ENCODE measurements at regions not wholly inside any gene's neighbourhood (a gene's known extent, or its start where the extent isn't known, plus 50 kb on each side); places are given as distances from the start of the nearest gene placed in this dataset.

GRCh38 chr6:138714493-138714892 lies 59.1 kb upstream of the CCDC28A start:
- TF ChIP-seq, protein P1, sequence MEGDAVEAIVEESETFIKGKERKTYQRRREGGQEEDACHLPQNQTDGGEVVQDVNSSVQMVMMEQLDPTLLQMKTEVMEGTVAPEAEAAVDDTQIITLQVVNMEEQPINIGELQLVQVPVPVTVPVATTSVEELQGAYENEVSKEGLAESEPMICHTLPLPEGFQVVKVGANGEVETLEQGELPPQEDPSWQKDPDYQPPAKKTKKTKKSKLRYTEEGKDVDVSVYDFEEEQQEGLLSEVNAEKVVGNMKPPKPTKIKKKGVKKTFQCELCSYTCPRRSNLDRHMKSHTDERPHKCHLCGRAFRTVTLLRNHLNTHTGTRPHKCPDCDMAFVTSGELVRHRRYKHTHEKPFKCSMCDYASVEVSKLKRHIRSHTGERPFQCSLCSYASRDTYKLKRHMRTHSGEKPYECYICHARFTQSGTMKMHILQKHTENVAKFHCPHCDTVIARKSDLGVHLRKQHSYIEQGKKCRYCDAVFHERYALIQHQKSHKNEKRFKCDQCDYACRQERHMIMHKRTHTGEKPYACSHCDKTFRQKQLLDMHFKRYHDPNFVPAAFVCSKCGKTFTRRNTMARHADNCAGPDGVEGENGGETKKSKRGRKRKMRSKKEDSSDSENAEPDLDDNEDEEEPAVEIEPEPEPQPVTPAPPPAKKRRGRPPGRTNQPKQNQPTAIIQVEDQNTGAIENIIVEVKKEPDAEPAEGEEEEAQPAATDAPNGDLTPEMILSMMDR (conservative IDR thresholded peaks at IDR 0.05), result no peak
- TF ChIP-seq EZH2 (IDR thresholded peaks at IDR 0.05; ENCODE audit: low read depth), result no peak

Data from PC-9 (cell line).